GM12878 (cell line): ENCODE measurements at regions not wholly inside any gene's neighbourhood (a gene's known extent, or its start where the extent isn't known, plus 50 kb on each side); places are given as distances from the start of the nearest gene placed in this dataset.

Source experiments
- ATAC-seq: fragments of 200-7000 bp; cut with Tn5 transposase; 3 replicates; pipeline ENCODE4 v1.9.1; 2020; ENCODE audit warnings: mild to moderate bottlenecking, moderate library complexity
- BruUV-seq: library from RNA; stranded (reverse); fragments of 400-500 nt; replicated peaks from 2 replicates; lab custom pipeline; 2021; lab: Mats Ljungman, UMichigan
- CTCF ChIA-PET: fragments of 300-600 bp; sonication (Branson Sonifier 250); formaldehyde crosslinking; extraction: SDS; loops from one replicate; lab custom pipeline; 2021; ENCODE audit warnings: inconsistent platforms; lab: Yijun Ruan, JAX
- POLR2A ChIA-PET: fragments of 350-600 bp; formaldehyde crosslinking; extraction: SDS; loops from one replicate; lab custom pipeline; 2021; ENCODE audit warnings: inconsistent platforms; lab: Charles Lee
- RAD21 ChIA-PET: fragments of 300-600 bp; sonication (Branson Sonifier 250); formaldehyde crosslinking; loops from one replicate; lab custom pipeline; 2023; ENCODE audit warnings: antibody characterized with exemption; ENCODE audit not compliant: unreplicated experiment; lab: Charles Lee
- SMC1A ChIA-PET: fragments of 300-600 bp; sonication (Branson Sonifier 250); formaldehyde crosslinking; loops from one replicate; lab custom pipeline; 2023; ENCODE audit not compliant: unreplicated experiment, uncharacterized antibody; lab: Charles Lee
- DNase-seq: peaks from one replicate; pipeline ENCODE4 v3.0.0-alpha.2; 2011; ENCODE audit warnings: low read depth, low spot score
- FAIRE-seq: peaks from 3 replicates; lab custom pipeline; 2011; peaks lifted over from hg19 to GRCh38; lab: Jason Lieb, UNC
- H2AFZ ChIP-seq: 2 replicates; pipeline ENCODE4 v1.6.0; 2011; ENCODE audit warnings: low read depth, low read length, control low read depth; ENCODE audit not compliant: control insufficient read depth
- H3K27ac ChIP-seq: 2 replicates; pipeline ENCODE4 v1.5.1; 2011; ENCODE audit warnings: control low read depth; ENCODE audit not compliant: control insufficient read depth, insufficient read depth
- H3K27me3 ChIP-seq, 2 experiments: replicated peaks in 1 of 2; 2 replicates each; pipeline versions ENCODE4 v1.6.0 to v1.6.1; 2011; ENCODE audit warnings: low read length in 1 of 2; ENCODE audit not compliant: control insufficient read depth in 2 of 2, insufficient read depth in 2 of 2
- H3K36me3 ChIP-seq, 2 experiments: 2 replicates each; pipeline ENCODE4 v1.5.1; 2011; ENCODE audit warnings: low read length in 1 of 2; ENCODE audit not compliant: control insufficient read depth in 2 of 2, insufficient read depth in 2 of 2
- H3K4me1 ChIP-seq: 2 replicates; pipeline ENCODE4 v1.6.1; 2011; ENCODE audit warnings: mild to moderate bottlenecking, low read length, moderate library complexity, mixed read lengths; ENCODE audit not compliant: control insufficient read depth, insufficient read depth
- H3K4me2 ChIP-seq: 2 replicates; pipeline ENCODE4 v1.6.0; 2011; ENCODE audit warnings: control low read depth; ENCODE audit not compliant: control insufficient read depth, insufficient read depth
- H3K4me3 ChIP-seq: fragments of 200-600 bp; sonication (generic); 2 replicates; pipeline ENCODE4 v1.5.1; 2016
- H3K79me2 ChIP-seq: 2 replicates; pipeline ENCODE4 v1.6.0; 2011; ENCODE audit warnings: low read length; ENCODE audit not compliant: control insufficient read depth, insufficient read depth
- H3K9ac ChIP-seq: 2 replicates; pipeline ENCODE4 v1.8.0; 2011; ENCODE audit warnings: low read length, control low read depth, mixed read lengths; ENCODE audit not compliant: control insufficient read depth, insufficient read depth
- H3K9me3 ChIP-seq: replicated peaks from 3 replicates; pipeline ENCODE4 v1.5.1; 2011; ENCODE audit warnings: mild to moderate bottlenecking, low read length; ENCODE audit not compliant: control insufficient read depth, insufficient read depth
- H4K20me1 ChIP-seq: 2 replicates; pipeline ENCODE4 v1.6.0; 2011; ENCODE audit not compliant: control insufficient read depth, insufficient read depth
- BMI1 ChIP-seq: fragments of 450-650 bp; IDR thresholded peaks from 2 replicates; pipeline ENCODE4 v1.6.1; 2016; ENCODE audit warnings: mild to moderate bottlenecking, moderate library complexity, borderline replicate concordance
- CHD2 ChIP-seq: IDR thresholded peaks from 2 replicates; pipeline ENCODE4 v1.6.1; 2011; ENCODE audit warnings: low read depth, low read length, improper control_type of control experiment, borderline replicate concordance
- CTCF ChIP-seq, 3 experiments: IDR thresholded peaks in 2 of 3; conservative IDR thresholded peaks in 1 of 3; 2 replicates each; pipeline ENCODE4 v1.5.1; 2011; ENCODE audit warnings: low read depth in 3 of 3, low read length in 3 of 3, mild to moderate bottlenecking in 3 of 3, control low read depth in 2 of 3, moderate library complexity in 2 of 3, inconsistent platforms in 1 of 3, mixed read lengths in 1 of 3; ENCODE audit not compliant: control insufficient read depth in 2 of 3, insufficient read depth in 1 of 3; ENCODE audit errors: extremely low read depth in 1 of 3
- EED ChIP-seq: sonication (generic); IDR thresholded peaks from 2 replicates; pipeline ENCODE4 v1.6.1; 2016; ENCODE audit warnings: antibody characterized with exemption, low read depth
- EGR1 ChIP-seq, 2 experiments: IDR thresholded peaks; 1 replicate in 1 of 2; 2 replicates in 1 of 2; pipeline ENCODE4 v1.6.1; 2011 to 2012; ENCODE audit warnings: low read depth in 2 of 2, low read length in 2 of 2, borderline replicate concordance in 1 of 2, mild to moderate bottlenecking in 1 of 2, moderate library complexity in 1 of 2
- FOS ChIP-seq: IDR thresholded peaks from 3 replicates; pipeline ENCODE4 v1.6.1; 2011; ENCODE audit warnings: borderline replicate concordance; ENCODE audit not compliant: insufficient read length; ENCODE audit errors: extremely low read depth
- JUNB ChIP-seq: IDR thresholded peaks from 2 replicates; pipeline ENCODE4 v1.6.1; 2016; ENCODE audit warnings: antibody characterized with exemption, mild to moderate bottlenecking
- MTA3 ChIP-seq: IDR thresholded peaks from 2 replicates; pipeline ENCODE4 v1.6.1; 2012; ENCODE audit warnings: low read length, inconsistent platforms, borderline replicate concordance
- NBN ChIP-seq: fragments of 450-650 bp; IDR thresholded peaks from 2 replicates; pipeline ENCODE4 v1.6.1; 2016
- NFIC ChIP-seq: IDR thresholded peaks from 2 replicates; pipeline ENCODE4 v1.6.1; 2012; ENCODE audit warnings: low read depth, mild to moderate bottlenecking, inconsistent platforms, low read length, moderate library complexity
- NFYA ChIP-seq: IDR thresholded peaks from 2 replicates; pipeline ENCODE4 v1.6.1; 2011; ENCODE audit warnings: low read depth, mild to moderate bottlenecking, low read length, improper control_type of control experiment, borderline replicate concordance
- POLR2AphosphoS5 ChIP-seq: IDR thresholded peaks from 2 replicates; pipeline ENCODE4 v1.6.1; 2011; ENCODE audit warnings: mild to moderate bottlenecking, low read length, inconsistent platforms
- POU2F2 ChIP-seq: IDR thresholded peaks from 3 replicates; pipeline ENCODE4 v1.6.1; 2011; ENCODE audit warnings: low read depth, mild to moderate bottlenecking, low read length, borderline replicate concordance
- RUNX3 ChIP-seq: IDR thresholded peaks from 2 replicates; pipeline ENCODE4 v1.6.1; 2012; ENCODE audit warnings: low read length, inconsistent platforms
- SMAD5 ChIP-seq: IDR thresholded peaks from 2 replicates; pipeline ENCODE4 v1.6.1; 2016; ENCODE audit warnings: antibody characterized with exemption, low read depth
- SP1 ChIP-seq: IDR thresholded peaks from one replicate; pipeline ENCODE4 v1.6.1; 2011; ENCODE audit warnings: low read depth, low read length
- SPI1 ChIP-seq: IDR thresholded peaks from 2 replicates; pipeline ENCODE4 v1.6.1; 2011; ENCODE audit warnings: low read depth, mild to moderate bottlenecking, low read length, moderate library complexity, borderline replicate concordance; ENCODE audit not compliant: insufficient read depth
- SREBF1 ChIP-seq: IDR thresholded peaks from 2 replicates; pipeline ENCODE4 v1.6.1; 2012; ENCODE audit warnings: mild to moderate bottlenecking, low read length
- TCF7 ChIP-seq: IDR thresholded peaks from 2 replicates; pipeline ENCODE4 v1.6.1; 2014; ENCODE audit warnings: antibody characterized with exemption, borderline replicate concordance
- ZBED1 ChIP-seq: IDR thresholded peaks from 2 replicates; pipeline ENCODE4 v1.6.1; 2016; ENCODE audit warnings: borderline replicate concordance
- ZNF622 ChIP-seq: fragments of 450-650 bp; IDR thresholded peaks from 2 replicates; pipeline ENCODE4 v1.6.1; 2017; ENCODE audit warnings: mild to moderate bottlenecking, inconsistent platforms
- WGBS: methylation state at CpG from one replicate; pipeline ENCODE4 v1.1.6; 2016; ENCODE audit warnings: low lambda C conversion rate; ENCODE audit not compliant: insufficient replicate concordance, insufficient coverage; ENCODE audit errors: missing lambda C conversion rate; 5-methylcytosine and 5-hydroxymethylcytosine counted together
- in situ Hi-C: fragments of 300-500 bp; cut with MboI; formaldehyde crosslinking; loops from 9 replicates; pipeline ENCODE4 v1.14.3; 2018; ENCODE audit warnings: mixed read lengths
- intact Hi-C: fragments of 100-400 bp; cut with micrococcal nuclease; formaldehyde crosslinking; loops from one replicate; pipeline ENCODE4 v1.14.2; 2022; ENCODE audit not compliant: unreplicated experiment

- TF ChIP-seq MTA3 (peak; percentile 86; the same call in 1 of the 2 replicates), TCF7 (no peak)
These were observed 454.4 kb upstream of the ADGRL4 start (continued) for GRCh38 chr1:79460773-79461436.

GRCh38 chr1:79457562-79458224, 451.2 kb upstream of the ADGRL4 start:
- no peaks in the 10 kb centered on the region for H3K36me3 ChIP-seq
- no peak overlapping the region for H3K4me2 ChIP-seq
- FAIRE-seq (no peak), ATAC-seq (no peak), DNase-seq (no peak)
- peak; percentile 57; the same call in 1 of the 2 replicates for TF ChIP-seq SPI1
- no peak for TF ChIP-seq ZNF622
- no peak for TF ChIP-seq BMI1
- TF ChIP-seq FOS, result no peak
- TF ChIP-seq SP1, result no peak
- TF ChIP-seq JUNB, result peak; percentile 49
- TF ChIP-seq EGR1 (IDR thresholded peaks at IDR 0.05; ENCODE audit: borderline replicate concordance in 1 of 2, low read depth in 2 of 2, low read length in 2 of 2), result no peak
- no peak for TF ChIP-seq ZBED1
- no peak for TF ChIP-seq SREBF1
- 0 out of 2 replicates have a peak, but pooled peaks have one; percentile 27 for TF ChIP-seq EED
- no peak for TF ChIP-seq POU2F2
- no peak for TF ChIP-seq CTCF (IDR thresholded peaks at IDR 0.05 in 2 of 3, conservative IDR thresholded peaks at IDR 0.05 in 1 of 3; ENCODE audit: control insufficient read depth in 2 of 3, extremely low read depth in 1 of 3, insufficient read depth in 1 of 3, low read depth in 3 of 3, low read length in 3 of 3)
- TF ChIP-seq POLR2AphosphoS5, result no peak
- TF ChIP-seq NBN, result no peak
- TF ChIP-seq CHD2, result no peak
- peak; percentile 48; the same call in 1 of the 2 replicates for TF ChIP-seq NFIC
- no peak for TF ChIP-seq RUNX3
- no peak for TF ChIP-seq NFYA
- TF ChIP-seq SMAD5, result no peak
- no peak overlapping the region for H2AFZ ChIP-seq
- 15% methylated on average over 5 of the region's 5 CpGs for WGBS
- ChIA-PET POLR2A (no interaction called here), RAD21 (no interaction called here), SMC1A (no interaction called here), CTCF (no interaction called here)
- H3K27me3 ChIP-seq, result no peaks in the 10 kb centered on the region
- H3K9ac ChIP-seq, result no peak overlapping the region
- H3K4me3 ChIP-seq, result no peak overlapping the region
- no peaks in the 10 kb centered on the region; the same call in 2 of the 3 replicates for H3K9me3 ChIP-seq
- no TSS peak for BruUV-seq
- no peaks in the 10 kb centered on the region for H4K20me1 ChIP-seq
- H3K79me2 ChIP-seq, result no peaks in the 10 kb centered on the region
- no peak overlapping the region for H3K27ac ChIP-seq
- H3K4me1 ChIP-seq, result peaks cover 29% of the 10 kb centered on the region
- in situ Hi-C loops, result no loop called here
- intact Hi-C loops, result no loop called here
